ENCODE measurements at regions not wholly inside any gene's neighbourhood (a gene's known extent, or its start where the extent isn't known, plus 50 kb on each side); places are given as distances from the start of the nearest gene placed in this dataset.

DNA sequence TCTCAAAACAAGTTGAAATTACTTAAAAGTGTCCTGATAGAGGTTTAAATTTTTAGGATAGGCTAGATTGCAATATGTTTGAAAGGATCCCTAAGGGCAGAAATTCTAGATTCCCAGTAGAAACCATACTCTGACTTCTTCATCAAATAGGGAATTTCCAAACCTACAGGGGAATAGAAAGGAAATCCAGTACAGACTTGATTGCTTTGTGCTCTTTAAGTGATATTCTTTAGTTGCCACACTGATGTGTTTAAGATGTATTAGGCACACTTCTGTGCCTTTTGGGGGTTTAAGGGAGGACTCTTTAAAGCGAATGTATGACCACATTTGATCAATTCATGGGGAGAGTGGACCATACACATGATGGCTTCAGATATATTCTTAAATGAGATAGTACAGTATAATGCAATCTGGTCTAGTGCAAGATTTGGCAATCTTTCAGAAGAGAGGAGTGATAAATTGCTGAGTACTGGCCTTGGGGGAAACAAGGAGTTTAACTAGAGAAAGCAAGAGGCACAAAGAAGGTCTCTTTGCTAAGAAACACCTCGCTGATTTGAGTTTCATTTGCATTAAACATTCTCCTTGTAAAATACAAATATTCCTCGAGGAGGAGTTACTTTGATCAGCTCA lies 268.8 kb upstream of the NR5A2 start (continued):
- no peak for TF ChIP-seq MTA3 (IDR thresholded peaks at IDR 0.05; ENCODE audit: borderline replicate concordance, low read length)

DNA sequence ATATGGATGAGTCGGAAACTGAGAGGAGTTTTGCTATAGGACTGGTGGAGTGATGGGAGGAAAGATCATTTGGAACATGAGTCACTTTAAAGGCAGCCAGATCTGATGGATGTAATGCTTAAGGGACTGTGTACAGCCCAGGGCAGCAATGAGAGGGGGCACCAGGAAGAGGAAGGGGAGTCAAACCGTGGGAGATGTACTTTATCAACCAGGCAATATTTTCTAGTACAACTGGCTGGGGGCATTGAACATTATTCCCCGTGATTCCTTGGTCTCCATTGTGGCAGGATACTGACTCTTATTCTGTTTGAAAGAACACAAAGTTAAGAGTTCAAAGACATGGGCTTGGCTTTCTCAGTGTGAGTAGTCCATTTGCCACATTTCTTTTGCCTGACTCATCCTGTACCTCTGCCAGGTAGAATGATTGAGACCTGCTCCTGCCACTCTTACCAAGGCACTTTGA lies 268.2 kb upstream of the NR5A2 start:
- ChIA-PET POLR2A (interaction anchor here (1.0 kb wide), 1 partner anchor 20 kb away, joined by 3 read pairs; no protein-coding TSS in a partner anchor), SMC1A (ENCODE audit: uncharacterized antibody, unreplicated experiment) (no interaction called here), CTCF (no interaction called here), RAD21 (ENCODE audit: unreplicated experiment) (no interaction called here)
- DNase-seq (ENCODE audit: low read depth, low spot score) (no peak), FAIRE-seq (no peak), ATAC-seq (no peak)
- no peak overlapping the region for H3K4me2 ChIP-seq (ENCODE audit: control insufficient read depth, insufficient read depth)
- H4K20me1 ChIP-seq (ENCODE audit: control insufficient read depth, insufficient read depth), result no peaks in the 10 kb centered on the region
- no peaks in the 10 kb centered on the region for H3K4me1 ChIP-seq (ENCODE audit: control insufficient read depth, insufficient read depth, low read length)
- intact Hi-C loops (cut with micrococcal nuclease; ENCODE audit: unreplicated experiment), result no loop called here
- in situ Hi-C loops (cut with MboI), result no loop called here
- no peaks in the 10 kb centered on the region for H3K9me3 ChIP-seq (replicated peaks; ENCODE audit: control insufficient read depth, insufficient read depth, low read length)
- H3K27me3 ChIP-seq (replicated peaks in 1 of 2; ENCODE audit: control insufficient read depth in 2 of 2, insufficient read depth in 2 of 2, low read length in 1 of 2), result no peaks in the 10 kb centered on the region
- no peaks in the 10 kb centered on the region for H3K79me2 ChIP-seq (ENCODE audit: control insufficient read depth, insufficient read depth, low read length)
- H3K9ac ChIP-seq (ENCODE audit: control insufficient read depth, insufficient read depth, low read length), result no peak overlapping the region
- H3K4me3 ChIP-seq, result no peak overlapping the region
- H3K36me3 ChIP-seq (ENCODE audit: control insufficient read depth in 2 of 2, insufficient read depth in 2 of 2, low read length in 1 of 2), result no peaks in the 10 kb centered on the region
- no TSS peak for BruUV-seq (replicated peaks)
- TF ChIP-seq RBBP5 (conservative IDR thresholded peaks at IDR 0.05), result no peak
- H2AFZ ChIP-seq (ENCODE audit: control insufficient read depth, low read depth, low read length), result no peak overlapping the region
- WGBS (ENCODE audit: insufficient coverage, insufficient replicate concordance, low lambda C conversion rate, missing lambda C conversion rate), result 25% methylated on average over 3 of the region's 3 CpGs
- no peak overlapping the region for H3K27ac ChIP-seq (ENCODE audit: control insufficient read depth, insufficient read depth)

DNA sequence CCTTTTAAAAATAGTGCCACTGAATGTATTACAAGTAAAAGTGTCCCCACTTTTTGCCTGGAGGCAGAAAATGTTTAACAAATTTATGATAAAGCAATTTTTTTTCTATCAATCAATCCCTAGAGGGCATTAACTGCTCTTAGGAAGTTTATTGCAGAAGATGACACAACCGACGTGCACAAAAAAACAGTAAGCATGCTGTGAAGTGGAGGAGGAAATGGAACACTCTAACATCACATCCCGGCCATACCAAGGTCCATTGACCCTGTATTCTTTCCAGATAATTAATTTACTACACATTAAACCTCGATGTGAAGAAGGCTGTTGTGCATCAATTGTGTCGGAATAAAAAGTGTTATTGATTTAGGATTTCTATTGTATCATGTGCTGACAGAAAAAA lies 264.9 kb upstream of the NR5A2 start:
- Histone ChIP-seq H3K9me3 (replicated peaks; ENCODE audit: control insufficient read depth, insufficient read depth, low read length) (no peaks in the 10 kb centered on the region), H3K79me2 (ENCODE audit: control insufficient read depth, insufficient read depth, low read length) (no peaks in the 10 kb centered on the region), H3K27ac (ENCODE audit: control insufficient read depth, insufficient read depth) (no peak overlapping the region), H3K4me1 (ENCODE audit: control insufficient read depth, insufficient read depth, low read length) (no peaks in the 10 kb centered on the region), H3K4me3 (no peak overlapping the region), H2AFZ (ENCODE audit: control insufficient read depth, low read depth, low read length) (no peak overlapping the region), H3K36me3 (ENCODE audit: control insufficient read depth in 2 of 2, insufficient read depth in 2 of 2, low read length in 1 of 2) (no peaks in the 10 kb centered on the region), H4K20me1 (ENCODE audit: control insufficient read depth, insufficient read depth) (no peaks in the 10 kb centered on the region), H3K27me3 (replicated peaks in 1 of 2; ENCODE audit: control insufficient read depth in 2 of 2, insufficient read depth in 2 of 2, low read length in 1 of 2) (no peaks in the 10 kb centered on the region), H3K9ac (ENCODE audit: control insufficient read depth, insufficient read depth, low read length) (no peak overlapping the region), H3K4me2 (ENCODE audit: control insufficient read depth, insufficient read depth) (no peak overlapping the region)
- intact Hi-C loops (cut with micrococcal nuclease; ENCODE audit: unreplicated experiment), result no loop called here
- WGBS (ENCODE audit: insufficient coverage, insufficient replicate concordance, low lambda C conversion rate, missing lambda C conversion rate), result 44% methylated on average over 5 of the region's 5 CpGs
- DNase-seq (ENCODE audit: low read depth, low spot score) (no peak), ATAC-seq (no peak), FAIRE-seq (no peak)
- ChIA-PET RAD21 (ENCODE audit: unreplicated experiment) (no interaction called here), POLR2A (no interaction called here), SMC1A (ENCODE audit: uncharacterized antibody, unreplicated experiment) (no interaction called here), CTCF (interaction anchor here (1.4 kb wide), 1 partner anchor 10 kb away, joined by 3 read pairs; no protein-coding TSS in a partner anchor)
- TF ChIP-seq RFX5 (IDR thresholded peaks at IDR 0.05; ENCODE audit: low read depth, low read length) (no peak), EZH2 (IDR thresholded peaks at IDR 0.05; ENCODE audit: borderline replicate concordance, control insufficient read depth, low read depth, low read length) (no peak), EED (IDR thresholded peaks at IDR 0.05; ENCODE audit: low read depth) (no peak), STAT1 (conservative IDR thresholded peaks at IDR 0.05) (no peak), LARP7 (IDR thresholded peaks at IDR 0.05) (no peak), RB1 (IDR thresholded peaks at IDR 0.05; ENCODE audit: borderline replicate concordance) (no peak), KLF5 (IDR thresholded peaks at IDR 0.05; ENCODE audit: partially characterized antibody) (no peak), NRF1 (conservative IDR thresholded peaks at IDR 0.05; ENCODE audit: low read depth, low read length) (no peak)
- in situ Hi-C loops (cut with MboI), result no loop called here
- no TSS peak for BruUV-seq (replicated peaks)
